ENCODE measurements at regions not wholly inside any gene's neighbourhood (a gene's known extent, or its start where the extent isn't known, plus 50 kb on each side); places are given as distances from the start of the nearest gene placed in this dataset.

GRCh38 chr1:114258074-114258473, 104.4 kb upstream of the SYT6 start:
- TF ChIP-seq FOXM1 (IDR thresholded peaks at IDR 0.05; ENCODE audit: borderline replicate concordance), result no peak
- TF ChIP-seq FOXK2 (IDR thresholded peaks at IDR 0.05), result no peak
- TF ChIP-seq TARDBP (IDR thresholded peaks at IDR 0.05), result no peak
- no peak for TF ChIP-seq L3MBTL2 (conservative IDR thresholded peaks at IDR 0.05)
- TF ChIP-seq SUZ12 (IDR thresholded peaks at IDR 0.05), result no peak
- no peak for TF ChIP-seq BHLHE40 (IDR thresholded peaks at IDR 0.05; ENCODE audit: borderline replicate concordance)
- no peak for TF ChIP-seq CTBP1 (IDR thresholded peaks at IDR 0.05; ENCODE audit: borderline replicate concordance)
- no peak for TF ChIP-seq ELF4 (IDR thresholded peaks at IDR 0.05)
- no peak for TF ChIP-seq ARNT (IDR thresholded peaks at IDR 0.05)
- no peak for TF ChIP-seq PKNOX1 (IDR thresholded peaks at IDR 0.05)
- no peak for TF ChIP-seq FOXA1 (IDR thresholded peaks at IDR 0.05)
- TF ChIP-seq LEF1 (IDR thresholded peaks at IDR 0.05; ENCODE audit: borderline replicate concordance), result no peak
- no peak for TF ChIP-seq SP1 (IDR thresholded peaks at IDR 0.05)
- TF ChIP-seq NFRKB (IDR thresholded peaks at IDR 0.05), result no peak
- TF ChIP-seq ZNF384 (IDR thresholded peaks at IDR 0.05), result no peak
- TF ChIP-seq HDGF (IDR thresholded peaks at IDR 0.05; ENCODE audit: borderline replicate concordance), result no peak
- POLR2A ChIA-PET, result no interaction called here
- DNase-seq (ENCODE audit: extremely low spot score), result no peak
- CTCF ChIA-PET, result no interaction called here

DNA sequence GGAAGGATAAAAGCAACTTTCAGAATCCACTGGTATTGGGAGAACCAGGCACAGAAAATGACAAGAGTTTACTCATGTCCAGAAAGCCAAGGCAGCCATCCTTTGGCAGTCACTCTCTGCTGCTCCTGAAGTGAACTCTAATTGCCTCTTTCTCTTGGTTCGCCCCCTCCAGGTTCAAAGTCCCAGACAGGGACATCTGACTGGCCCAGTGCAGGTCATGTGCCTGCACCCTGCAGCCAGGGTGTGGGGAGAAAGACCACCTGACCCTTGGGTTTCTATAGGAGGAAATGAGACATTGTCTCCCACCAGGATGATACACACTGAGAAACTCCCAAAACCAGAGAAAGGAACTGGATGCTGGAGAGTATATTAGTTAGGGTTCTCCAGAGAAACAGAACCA, 103.9 kb upstream of the SYT6 start:
- TF ChIP-seq SP1 (IDR thresholded peaks at IDR 0.05), result no peak
- no peak for TF ChIP-seq LEF1 (IDR thresholded peaks at IDR 0.05; ENCODE audit: borderline replicate concordance)
- TF ChIP-seq ZNF384 (IDR thresholded peaks at IDR 0.05), result no peak
- TF ChIP-seq ARNT (IDR thresholded peaks at IDR 0.05), result no peak
- CTCF ChIA-PET, result no interaction called here
- DNase-seq (ENCODE audit: extremely low spot score), result no peak
- POLR2A ChIA-PET, result no interaction called here

GRCh38 chr1:114253900-114254299, 100.2 kb upstream of the SYT6 start:
- DNase-seq (ENCODE audit: extremely low spot score), result no peak
- TF ChIP-seq FOXM1 (IDR thresholded peaks at IDR 0.05; ENCODE audit: borderline replicate concordance) (no peak), FOXK2 (IDR thresholded peaks at IDR 0.05) (no peak), L3MBTL2 (conservative IDR thresholded peaks at IDR 0.05) (no peak), TARDBP (IDR thresholded peaks at IDR 0.05) (no peak), PKNOX1 (IDR thresholded peaks at IDR 0.05) (no peak), ELF4 (IDR thresholded peaks at IDR 0.05) (no peak), SUZ12 (IDR thresholded peaks at IDR 0.05) (no peak), HDGF (IDR thresholded peaks at IDR 0.05; ENCODE audit: borderline replicate concordance) (no peak), ZNF384 (IDR thresholded peaks at IDR 0.05) (no peak), ARNT (IDR thresholded peaks at IDR 0.05) (no peak), SP1 (IDR thresholded peaks at IDR 0.05) (no peak), CTBP1 (IDR thresholded peaks at IDR 0.05; ENCODE audit: borderline replicate concordance) (no peak)
- ChIA-PET CTCF (no interaction called here), POLR2A (no interaction called here)

- POLR2A ChIA-PET, result no interaction called here
- CTCF ChIA-PET, result no interaction called here
- TF ChIP-seq CTBP1 (IDR thresholded peaks at IDR 0.05; ENCODE audit: borderline replicate concordance) (no peak), NFRKB (IDR thresholded peaks at IDR 0.05) (no peak), LEF1 (IDR thresholded peaks at IDR 0.05; ENCODE audit: borderline replicate concordance) (no peak), ELF4 (IDR thresholded peaks at IDR 0.05) (no peak), FOXA1 (IDR thresholded peaks at IDR 0.05) (no peak), L3MBTL2 (conservative IDR thresholded peaks at IDR 0.05) (no peak), FOXM1 (IDR thresholded peaks at IDR 0.05; ENCODE audit: borderline replicate concordance) (no peak), ZNF384 (IDR thresholded peaks at IDR 0.05) (no peak), FOXK2 (IDR thresholded peaks at IDR 0.05) (no peak), BHLHE40 (IDR thresholded peaks at IDR 0.05; ENCODE audit: borderline replicate concordance) (no peak), ARNT (IDR thresholded peaks at IDR 0.05) (no peak), SUZ12 (IDR thresholded peaks at IDR 0.05) (no peak), SP1 (IDR thresholded peaks at IDR 0.05) (no peak), TARDBP (IDR thresholded peaks at IDR 0.05) (no peak), HDGF (IDR thresholded peaks at IDR 0.05; ENCODE audit: borderline replicate concordance) (no peak), PKNOX1 (IDR thresholded peaks at IDR 0.05) (no peak)
- no peak for DNase-seq (ENCODE audit: extremely low spot score)
Measured at GRCh38 chr1:114251573-114251939, 97.9 kb upstream of the SYT6 start.

DNA sequence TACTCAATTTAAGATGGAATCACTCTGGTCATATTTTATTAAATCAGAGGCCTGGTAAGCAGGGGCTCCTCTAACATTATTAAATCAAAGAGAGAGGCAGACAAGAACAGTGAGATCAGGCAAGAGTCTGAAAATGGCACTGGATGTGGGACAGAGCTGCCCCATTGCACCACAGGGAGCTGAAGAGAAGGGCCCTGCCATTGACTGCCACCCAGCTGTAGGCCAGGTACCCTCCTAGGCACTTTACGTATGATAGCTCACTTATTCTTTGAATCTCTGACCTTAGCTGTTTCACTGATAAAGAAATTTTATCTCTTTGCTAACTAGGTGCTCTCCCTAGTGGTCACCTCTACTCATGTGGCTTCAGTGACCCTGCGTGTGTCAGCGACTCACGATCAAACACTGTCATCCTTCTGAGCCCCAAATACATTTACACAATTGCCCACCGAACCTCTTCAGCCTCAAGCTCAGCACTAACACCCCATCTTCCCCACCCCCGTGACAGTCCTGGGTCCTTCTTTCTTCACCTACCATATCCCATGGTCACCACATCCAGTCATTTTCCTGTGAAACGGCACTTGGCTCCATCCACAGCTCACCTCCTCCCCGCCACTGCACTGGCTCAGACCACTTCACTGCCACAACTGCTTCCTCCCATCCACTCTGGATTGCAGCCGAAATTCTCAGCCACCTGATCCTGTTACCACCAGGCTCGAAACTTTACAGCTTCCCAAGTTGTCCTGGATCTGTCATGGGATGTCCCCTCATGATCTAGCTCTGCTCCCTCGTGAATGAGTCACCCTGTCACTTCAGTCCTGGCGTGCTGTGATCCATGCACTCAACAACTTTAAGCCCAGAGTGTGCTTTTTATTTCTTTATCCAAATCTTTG, 97.3 kb upstream of the SYT6 start:
- no peak for DNase-seq (ENCODE audit: extremely low spot score)
- TF ChIP-seq ELF4 (IDR thresholded peaks at IDR 0.05) (no peak), ARNT (IDR thresholded peaks at IDR 0.05) (no peak), NFRKB (IDR thresholded peaks at IDR 0.05) (no peak), L3MBTL2 (conservative IDR thresholded peaks at IDR 0.05) (no peak), TARDBP (IDR thresholded peaks at IDR 0.05) (no peak)
- POLR2A ChIA-PET, result no interaction called here
- CTCF ChIA-PET, result no interaction called here

DNA sequence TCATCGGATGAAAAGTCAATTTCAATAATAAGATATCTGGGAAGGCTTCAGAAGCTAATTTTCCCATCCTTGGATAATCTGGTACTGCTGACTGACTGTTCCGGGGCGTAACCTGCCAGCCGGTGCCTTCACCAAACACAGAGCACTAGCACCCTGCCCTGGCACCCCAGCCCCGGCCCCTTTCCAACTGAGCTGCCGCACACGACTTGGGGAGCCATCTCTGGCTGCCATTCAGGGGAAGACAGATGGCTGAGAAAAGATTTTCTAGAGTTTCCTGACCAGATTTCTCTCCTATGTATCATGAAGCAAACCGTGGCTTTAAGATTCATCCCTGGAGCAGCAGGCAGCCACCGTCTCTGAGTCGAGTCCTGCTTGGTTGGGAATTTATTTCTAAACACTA, 96.0 kb upstream of the SYT6 start:
- ChIA-PET CTCF (no interaction called here), POLR2A (no interaction called here)
- DNase-seq (ENCODE audit: extremely low spot score), result no peak
- no peak for TF ChIP-seq ELF4 (IDR thresholded peaks at IDR 0.05)
- TF ChIP-seq TARDBP (IDR thresholded peaks at IDR 0.05), result no peak
- no peak for TF ChIP-seq LEF1 (IDR thresholded peaks at IDR 0.05; ENCODE audit: borderline replicate concordance)
- no peak for TF ChIP-seq FOXA1 (IDR thresholded peaks at IDR 0.05)
- TF ChIP-seq SUZ12 (IDR thresholded peaks at IDR 0.05), result no peak
- no peak for TF ChIP-seq ARNT (IDR thresholded peaks at IDR 0.05)
- TF ChIP-seq NFRKB (IDR thresholded peaks at IDR 0.05), result no peak
- no peak for TF ChIP-seq BHLHE40 (IDR thresholded peaks at IDR 0.05; ENCODE audit: borderline replicate concordance)
- no peak for TF ChIP-seq HDGF (IDR thresholded peaks at IDR 0.05; ENCODE audit: borderline replicate concordance)
- no peak for TF ChIP-seq CTBP1 (IDR thresholded peaks at IDR 0.05; ENCODE audit: borderline replicate concordance)
- TF ChIP-seq PKNOX1 (IDR thresholded peaks at IDR 0.05), result no peak
- no peak for TF ChIP-seq SP1 (IDR thresholded peaks at IDR 0.05)
